Neural crest cell (in vitro differentiated cells): ENCODE measurements at regions not wholly inside any gene's neighbourhood (a gene's known extent, or its start where the extent isn't known, plus 50 kb on each side); places are given as distances from the start of the nearest gene placed in this dataset.

Source experiments
- DNase-seq: peaks from one replicate; pipeline ENCODE4 v3.0.0; 2021; ENCODE audit warnings: low read depth, mixed read lengths, low spot score
- H3K27ac Mint-ChIP-seq: one replicate; pipeline ENCODE4 v1.8.0; 2021; ENCODE audit warnings: mild to moderate bottlenecking, mixed read lengths; ENCODE audit not compliant: unreplicated experiment
- H3K27me3 Mint-ChIP-seq: 2 replicates; pipeline ENCODE4 v1.8.0; 2021; ENCODE audit warnings: low read depth, mild to moderate bottlenecking, mixed read lengths
- H3K36me3 Mint-ChIP-seq: 2 replicates; pipeline ENCODE4 v1.8.0; 2021; ENCODE audit warnings: low read depth, mild to moderate bottlenecking, mixed read lengths
- H3K4me1 Mint-ChIP-seq: 2 replicates; pipeline ENCODE4 v1.8.0; 2021; ENCODE audit warnings: mixed read lengths
- H3K4me3 Mint-ChIP-seq: one replicate; pipeline ENCODE4 v1.8.0; 2021; ENCODE audit warnings: mild to moderate bottlenecking, mixed read lengths
- H3K9me3 Mint-ChIP-seq: 2 replicates; pipeline ENCODE4 v1.8.0; 2021; ENCODE audit warnings: mixed read lengths
- TF ChIP-seq, protein P1 (sequence below): fragments of 200-600 bp; sonication (generic); conservative IDR thresholded peaks from 2 replicates; pipeline ENCODE4 v1.5.0; 2021; ENCODE audit warnings: antibody characterized with exemption, mild to moderate bottlenecking

DNA sequence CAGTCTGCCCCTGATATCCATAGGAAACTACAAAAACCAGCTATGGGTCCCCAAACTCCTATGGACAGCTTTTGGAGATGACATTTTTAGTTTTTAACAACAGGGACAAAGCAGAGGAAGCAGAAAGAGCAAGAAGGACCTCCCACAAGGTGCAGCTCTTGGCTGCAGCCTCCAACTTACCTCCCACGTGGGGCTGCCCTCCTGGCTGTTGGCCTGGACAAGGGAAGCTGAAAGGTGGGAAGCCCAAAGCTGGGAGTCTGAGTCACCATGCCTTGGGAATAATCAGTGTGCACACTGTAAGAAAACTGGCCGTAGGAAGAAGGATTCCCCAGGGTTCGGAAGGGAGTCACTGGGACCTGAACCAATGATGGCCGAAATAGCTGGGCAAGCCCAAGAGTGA is 51.8 kb upstream of the PAX1 start:
- DNase-seq, result no peak
- peaks cover 73% of the 10 kb centered on the region for H3K27me3 Mint-ChIP-seq
- no peaks in the 10 kb centered on the region for H3K4me1 Mint-ChIP-seq
- H3K4me3 Mint-ChIP-seq, result no peak overlapping the region
- TF ChIP-seq, protein P1, sequence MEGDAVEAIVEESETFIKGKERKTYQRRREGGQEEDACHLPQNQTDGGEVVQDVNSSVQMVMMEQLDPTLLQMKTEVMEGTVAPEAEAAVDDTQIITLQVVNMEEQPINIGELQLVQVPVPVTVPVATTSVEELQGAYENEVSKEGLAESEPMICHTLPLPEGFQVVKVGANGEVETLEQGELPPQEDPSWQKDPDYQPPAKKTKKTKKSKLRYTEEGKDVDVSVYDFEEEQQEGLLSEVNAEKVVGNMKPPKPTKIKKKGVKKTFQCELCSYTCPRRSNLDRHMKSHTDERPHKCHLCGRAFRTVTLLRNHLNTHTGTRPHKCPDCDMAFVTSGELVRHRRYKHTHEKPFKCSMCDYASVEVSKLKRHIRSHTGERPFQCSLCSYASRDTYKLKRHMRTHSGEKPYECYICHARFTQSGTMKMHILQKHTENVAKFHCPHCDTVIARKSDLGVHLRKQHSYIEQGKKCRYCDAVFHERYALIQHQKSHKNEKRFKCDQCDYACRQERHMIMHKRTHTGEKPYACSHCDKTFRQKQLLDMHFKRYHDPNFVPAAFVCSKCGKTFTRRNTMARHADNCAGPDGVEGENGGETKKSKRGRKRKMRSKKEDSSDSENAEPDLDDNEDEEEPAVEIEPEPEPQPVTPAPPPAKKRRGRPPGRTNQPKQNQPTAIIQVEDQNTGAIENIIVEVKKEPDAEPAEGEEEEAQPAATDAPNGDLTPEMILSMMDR, result no peak
- no peaks in the 10 kb centered on the region for H3K36me3 Mint-ChIP-seq
- H3K9me3 Mint-ChIP-seq, result no peaks in the 10 kb centered on the region
- no peak overlapping the region for H3K27ac Mint-ChIP-seq

DNA sequence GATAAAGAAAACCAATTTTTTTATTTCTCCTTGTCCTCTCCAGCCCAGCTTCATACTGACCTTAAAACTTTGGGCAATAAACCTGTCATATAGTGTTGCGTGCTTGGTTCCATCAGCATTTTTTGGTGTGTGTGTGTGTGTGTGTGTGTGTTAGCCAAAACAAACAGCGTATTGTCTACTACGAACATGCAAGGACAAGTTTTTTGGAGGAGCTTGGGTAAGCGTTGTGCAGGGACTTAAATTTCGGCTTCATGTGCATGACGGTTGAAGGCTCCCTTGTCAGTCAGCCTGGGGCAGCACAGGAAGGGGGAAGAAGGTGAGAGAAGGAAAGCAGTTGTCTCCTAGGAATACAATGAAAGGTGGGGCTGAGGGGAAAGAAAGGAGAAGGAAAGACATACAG is 62.0 kb upstream of the PAX1 start:
- H3K27ac Mint-ChIP-seq, result no peak overlapping the region
- no peaks in the 10 kb centered on the region for H3K36me3 Mint-ChIP-seq
- peaks cover 51% of the 10 kb centered on the region for H3K27me3 Mint-ChIP-seq
- H3K4me1 Mint-ChIP-seq, result no peaks in the 10 kb centered on the region
- peaks cover 8% of the 10 kb centered on the region for H3K9me3 Mint-ChIP-seq
- TF ChIP-seq, protein P1, result no peak
- DNase-seq, result no peak
- H3K4me3 Mint-ChIP-seq, result no peak overlapping the region

DNA sequence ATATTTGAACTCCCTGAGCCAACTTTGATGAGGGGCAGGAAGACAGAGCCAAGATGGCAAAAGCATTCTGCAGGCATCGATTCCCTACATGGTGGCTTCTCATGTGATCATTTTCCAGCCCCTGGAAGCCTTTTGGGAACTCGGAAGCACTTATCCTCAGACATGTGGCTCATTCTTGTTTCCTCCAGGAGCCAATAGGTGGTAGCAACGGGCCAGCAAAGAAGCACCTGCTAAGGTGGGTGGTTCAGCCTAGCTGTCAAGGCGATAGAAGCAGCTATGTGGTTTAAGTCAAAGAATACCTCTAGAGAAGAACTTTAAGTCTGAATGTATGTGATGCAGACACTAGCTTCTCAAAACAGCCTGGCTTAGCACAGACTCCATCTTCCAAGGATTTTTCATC is 64.9 kb upstream of the PAX1 start:
- TF ChIP-seq, protein P1, result no peak
- no peak for DNase-seq
- Mint-ChIP-seq H3K27me3 (peaks cover 70% of the 10 kb centered on the region), H3K4me3 (no peak overlapping the region), H3K4me1 (no peaks in the 10 kb centered on the region), H3K27ac (no peak overlapping the region), H3K36me3 (no peaks in the 10 kb centered on the region), H3K9me3 (peaks cover 4% of the 10 kb centered on the region)

DNA sequence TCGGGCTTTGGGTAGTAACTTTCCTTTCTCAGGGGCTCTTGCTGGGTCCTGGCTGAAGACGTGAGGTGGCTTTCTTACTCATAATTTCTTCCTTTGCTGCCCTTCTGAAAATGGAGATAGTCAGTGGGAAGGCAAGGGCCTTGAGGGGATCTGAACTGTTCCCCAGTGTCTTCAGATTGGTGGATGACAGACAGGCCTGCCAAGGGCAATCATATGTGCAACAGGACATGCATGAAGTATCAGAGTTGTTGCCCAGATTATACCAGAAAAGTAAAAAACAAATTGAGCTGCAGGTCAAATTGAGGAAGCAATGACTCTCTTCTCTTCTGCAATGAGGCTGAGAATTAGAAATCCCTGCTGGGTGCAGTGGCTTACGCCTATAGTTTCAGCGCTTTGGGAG is 71.6 kb upstream of the PAX1 start:
- TF ChIP-seq, protein P1, result no peak
- Mint-ChIP-seq H3K9me3 (peaks cover 3% of the 10 kb centered on the region), H3K27me3 (peaks cover 58% of the 10 kb centered on the region), H3K4me3 (no peak overlapping the region), H3K27ac (no peak overlapping the region), H3K36me3 (no peaks in the 10 kb centered on the region), H3K4me1 (no peaks in the 10 kb centered on the region)
- no peak for DNase-seq

DNA sequence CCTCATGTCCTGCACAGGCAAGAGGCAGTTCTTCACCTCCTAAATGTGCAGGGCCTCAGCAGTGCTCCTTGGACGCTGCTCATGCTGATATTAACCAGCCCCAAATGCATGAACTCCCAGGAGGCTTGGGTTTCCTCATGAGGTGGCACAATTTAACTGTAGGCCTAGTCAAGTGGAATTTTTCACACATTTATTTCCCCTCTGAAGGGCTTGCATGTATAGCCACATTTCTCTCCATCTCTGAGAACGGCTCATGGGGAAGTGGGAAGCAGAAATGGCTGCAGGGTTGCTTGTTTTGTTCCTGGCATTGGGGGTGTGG is 72.8 kb upstream of the PAX1 start:
- TF ChIP-seq, protein P1, result no peak
- peaks cover 61% of the 10 kb centered on the region for H3K27me3 Mint-ChIP-seq
- DNase-seq, result no peak
- no peak overlapping the region for H3K4me3 Mint-ChIP-seq
- no peaks in the 10 kb centered on the region for H3K36me3 Mint-ChIP-seq
- peaks cover 3% of the 10 kb centered on the region for H3K9me3 Mint-ChIP-seq
- H3K27ac Mint-ChIP-seq, result no peak overlapping the region
- no peaks in the 10 kb centered on the region for H3K4me1 Mint-ChIP-seq
